ENCODE measurements at regions not wholly inside any gene's neighbourhood (a gene's known extent, or its start where the extent isn't known, plus 50 kb on each side); places are given as distances from the start of the nearest gene placed in this dataset.
"Not testable (repeated sequence)": the region's sequence is repeated elsewhere in the genome, so short reads cannot be mapped to it uniquely, and the experiment has no call there.

DNA sequence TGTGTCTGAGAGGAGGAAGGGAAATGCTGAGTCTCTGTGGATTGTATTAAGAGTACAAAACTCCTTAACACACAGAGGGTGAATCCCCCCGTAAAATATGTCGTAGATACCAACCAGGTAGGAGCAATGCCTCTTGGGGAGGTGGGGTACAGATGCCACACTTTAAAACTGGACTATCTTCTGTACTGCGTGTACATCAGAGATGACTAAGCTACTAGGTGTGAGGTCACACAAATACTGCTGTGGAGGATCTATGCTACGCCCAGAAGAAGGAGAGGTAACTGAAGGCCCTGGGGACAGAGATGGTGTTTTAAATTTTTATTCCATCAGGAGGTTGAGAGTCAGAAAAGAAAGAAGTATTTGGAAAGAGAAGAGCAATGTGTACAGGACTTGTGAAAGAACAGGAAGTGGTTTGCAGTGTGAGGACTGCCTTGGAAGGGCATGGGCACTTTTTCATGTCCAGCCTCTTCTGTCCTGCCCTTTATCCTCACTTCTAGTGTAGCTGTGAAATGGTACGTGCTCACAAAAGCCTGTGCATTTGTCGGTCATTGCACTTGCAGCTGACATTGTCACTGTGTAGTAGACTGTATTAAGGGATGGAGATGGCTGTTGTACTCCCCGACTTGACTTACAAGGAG is 287.8 kb upstream of the CHRM3 start:
- DNase-seq, result no peak

GRCh38 chr1:239091537-239091936 is 294.8 kb upstream of the CHRM3 start:
- DNase-seq, result no peak

DNA sequence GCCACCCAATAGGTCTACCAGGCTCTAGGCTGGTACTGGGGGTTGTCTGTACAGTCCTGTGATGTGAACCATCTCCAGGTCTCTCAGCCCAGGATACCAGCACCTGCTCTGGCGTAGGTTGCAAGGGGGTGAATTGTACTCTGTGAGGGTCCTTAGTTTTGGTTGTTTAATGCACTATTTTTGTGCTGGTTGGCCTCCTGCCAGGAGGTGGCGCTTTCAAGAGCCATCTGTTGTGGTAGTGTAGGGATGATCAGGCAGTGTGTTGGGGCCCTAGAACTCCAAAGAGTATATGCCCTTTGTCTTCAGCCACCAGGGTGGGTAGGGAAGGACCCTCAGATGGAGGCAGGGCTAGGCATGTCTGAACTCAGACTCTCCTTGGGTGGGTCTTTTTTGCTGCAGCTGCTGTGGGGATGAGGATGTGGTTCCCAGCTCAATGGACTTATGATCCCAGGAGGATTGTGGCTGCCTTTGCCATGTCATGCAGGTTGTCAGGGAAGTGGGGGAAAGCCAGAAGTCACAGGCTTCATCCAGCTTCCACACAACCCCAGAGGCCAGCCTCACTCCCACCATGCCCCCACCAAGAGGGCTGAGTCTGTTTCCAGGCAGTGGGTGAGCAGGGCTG is 301.8 kb upstream of the CHRM3 start:
- DNase-seq, result no peak

DNA sequence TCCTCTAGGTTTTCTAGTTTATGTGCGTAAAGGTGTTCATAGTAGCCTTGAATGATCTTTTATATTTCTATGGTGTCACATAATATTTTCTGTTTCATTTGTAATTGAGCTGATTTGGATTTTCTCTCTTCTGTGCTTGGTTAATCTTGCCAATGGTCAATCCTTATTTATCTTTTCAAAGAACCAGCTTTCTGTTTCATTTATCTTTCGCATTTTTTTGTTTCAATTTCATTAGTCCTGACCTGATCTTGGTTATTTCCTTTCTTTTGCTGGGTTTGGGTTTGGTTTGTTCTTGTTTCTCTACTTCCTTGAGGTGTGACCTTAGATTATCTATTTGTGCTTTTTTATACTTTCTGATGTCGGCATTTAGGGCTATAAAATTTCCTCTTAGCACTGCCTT is 304.4 kb upstream of the CHRM3 start:
- not testable (repeated sequence) for DNase-seq

GRCh38 chr1:239067480-239067879 is 318.9 kb upstream of the CHRM3 start:
- no peak for DNase-seq

DNA sequence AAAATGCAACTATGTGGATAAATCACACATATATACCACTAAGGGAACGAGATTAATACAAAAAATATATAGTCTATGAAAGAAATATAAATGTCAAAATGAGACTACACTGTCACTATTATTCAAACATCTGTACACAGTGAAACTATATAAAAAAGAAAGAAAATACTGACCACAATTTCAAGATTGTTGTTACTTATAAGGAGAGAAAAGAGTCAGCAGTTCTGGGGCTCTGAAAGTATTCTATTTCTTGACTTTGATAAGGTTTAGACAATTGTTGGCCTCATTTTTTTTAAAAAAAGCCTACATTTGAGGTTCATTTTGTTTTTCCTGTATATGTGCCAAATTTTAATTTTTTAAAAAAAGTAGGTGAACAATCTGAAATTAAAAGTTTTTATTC is 319.3 kb upstream of the CHRM3 start:
- DNase-seq, result no peak

DNA sequence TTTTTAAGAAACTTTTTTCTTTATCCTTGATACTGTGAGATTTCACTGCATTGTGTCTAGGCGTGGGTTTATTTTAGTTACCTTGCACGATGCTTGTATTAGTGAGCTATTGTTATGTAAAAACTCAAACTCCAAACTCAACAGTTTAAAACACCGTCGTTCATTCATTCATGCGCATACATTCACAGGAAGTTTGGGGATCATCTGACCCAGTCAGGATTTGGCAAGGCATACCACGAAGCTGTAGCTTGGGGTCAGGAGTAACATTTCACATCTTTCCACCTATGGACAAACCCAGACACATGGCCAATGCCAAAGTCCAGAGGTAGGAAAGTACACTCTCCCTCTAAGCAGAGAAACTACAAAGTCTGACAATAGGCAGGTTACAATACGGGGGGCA is 324.6 kb upstream of the CHRM3 start:
- DNase-seq, result no peak

DNA sequence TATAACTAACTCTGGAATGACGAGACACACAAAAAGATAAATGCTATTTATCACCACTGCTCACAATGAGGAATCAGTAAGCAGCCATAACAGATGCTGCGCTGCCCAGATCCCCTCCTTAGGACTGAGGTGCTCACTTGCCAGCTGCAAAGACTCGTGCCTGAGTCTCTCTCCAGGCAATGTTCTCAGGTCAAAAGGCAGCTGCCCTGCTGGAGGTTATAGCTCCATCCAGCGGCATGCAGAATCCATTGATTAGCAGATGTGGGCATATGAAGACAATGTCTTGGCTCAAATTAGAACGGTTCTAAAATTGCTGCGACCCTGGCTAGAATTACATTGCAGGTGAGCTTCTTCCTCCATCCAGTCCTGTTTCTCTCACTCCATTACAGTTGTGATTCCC is 328.2 kb upstream of the CHRM3 start:
- no peak for DNase-seq

GRCh38 chr1:239056940-239057339 is 329.4 kb upstream of the CHRM3 start:
- DNase-seq, result no peak

GRCh38 chr1:239053279-239053678 is 333.1 kb upstream of the CHRM3 start:
- no peak for DNase-seq

GRCh38 chr1:239049571-239049970 is 336.8 kb upstream of the CHRM3 start:
- no peak for DNase-seq

GRCh38 chr1:239044829-239045228 is 341.5 kb upstream of the CHRM3 start:
- DNase-seq, result no peak

DNA sequence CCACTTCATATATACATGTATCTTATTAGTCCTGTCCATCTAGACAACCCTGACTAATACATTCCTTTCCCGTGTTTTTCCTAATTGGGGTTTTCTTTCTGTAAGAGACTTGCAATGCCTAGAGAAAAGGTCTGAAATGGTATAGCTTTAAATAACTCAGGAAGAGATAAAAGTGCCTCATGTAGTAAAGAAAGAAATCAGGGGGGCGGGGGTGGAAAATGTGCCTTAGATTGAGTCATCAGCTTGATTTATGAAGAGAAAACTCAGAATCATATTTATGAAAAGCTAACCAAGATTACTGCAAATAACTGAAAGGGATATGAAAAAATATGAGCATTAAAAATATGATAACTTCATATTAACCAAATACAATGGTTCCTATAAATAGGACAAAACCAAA is 345.8 kb upstream of the CHRM3 start:
- no peak for DNase-seq

GRCh38 chr1:239031310-239031709 is 355.1 kb upstream of the CHRM3 start:
- DNase-seq, result no peak

DNA sequence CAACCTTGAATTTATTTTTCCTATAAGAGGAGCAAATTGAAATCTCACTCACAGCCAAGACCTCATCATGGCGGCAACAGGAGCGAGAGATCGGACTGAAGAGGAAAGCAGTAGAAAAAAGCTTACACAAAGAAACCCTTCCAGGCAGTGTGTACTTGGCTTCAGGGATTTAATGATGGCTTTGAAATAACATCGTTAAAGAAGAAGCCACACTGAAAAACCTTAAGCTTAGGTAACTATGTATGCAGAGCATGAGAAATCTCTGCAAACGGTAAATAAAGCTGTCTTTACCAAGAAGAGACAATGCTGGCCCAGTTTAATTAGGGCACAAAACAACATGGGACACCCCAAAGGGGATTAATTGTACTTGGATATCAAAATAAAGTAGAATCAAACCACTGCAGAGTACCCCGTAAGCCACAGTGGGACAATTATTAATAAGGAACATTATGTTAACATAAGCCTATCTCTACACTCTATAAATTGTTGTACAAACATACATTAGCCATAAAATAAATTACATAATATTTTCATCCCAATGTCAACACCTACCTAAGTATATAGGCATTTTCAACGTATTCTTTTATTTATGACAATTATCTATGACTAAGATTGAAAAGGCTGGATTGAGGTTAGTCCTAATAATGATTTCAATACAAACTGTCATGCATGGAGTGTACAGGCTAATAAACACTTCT is 360.2 kb upstream of the CHRM3 start:
- no peak for DNase-seq

GRCh38 chr1:239025223-239025622 is 361.1 kb upstream of the CHRM3 start:
- DNase-seq, result no peak

DNA sequence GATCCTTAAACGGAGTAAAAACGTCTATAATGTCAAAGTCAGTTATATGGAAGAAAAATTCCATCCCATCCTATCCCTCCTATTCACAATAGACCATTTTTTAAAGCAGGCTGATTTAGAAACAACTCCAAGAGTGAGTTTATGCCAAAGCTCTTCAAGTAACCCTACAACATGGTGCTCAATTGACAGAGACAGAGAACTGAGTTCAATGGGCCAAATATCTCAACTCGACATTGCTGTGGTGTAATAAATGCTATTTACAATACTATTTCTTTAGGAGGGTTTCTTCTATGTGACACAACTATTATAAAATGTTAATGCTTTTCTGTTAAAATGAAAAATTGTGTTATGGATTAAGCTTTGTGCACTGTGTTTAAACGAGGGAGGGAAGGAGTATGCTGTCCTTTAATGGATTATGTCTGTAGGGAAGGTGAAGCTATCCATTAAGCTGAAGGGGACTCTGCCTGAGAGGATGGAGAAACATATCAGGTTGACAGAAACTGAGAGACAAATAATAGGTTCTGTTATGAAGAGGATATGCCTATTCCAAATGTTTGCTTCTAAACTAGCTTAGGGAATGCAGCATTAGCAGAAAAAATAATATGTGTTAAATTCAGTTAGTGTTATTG is 362.5 kb upstream of the CHRM3 start:
- no peak for DNase-seq

DNA sequence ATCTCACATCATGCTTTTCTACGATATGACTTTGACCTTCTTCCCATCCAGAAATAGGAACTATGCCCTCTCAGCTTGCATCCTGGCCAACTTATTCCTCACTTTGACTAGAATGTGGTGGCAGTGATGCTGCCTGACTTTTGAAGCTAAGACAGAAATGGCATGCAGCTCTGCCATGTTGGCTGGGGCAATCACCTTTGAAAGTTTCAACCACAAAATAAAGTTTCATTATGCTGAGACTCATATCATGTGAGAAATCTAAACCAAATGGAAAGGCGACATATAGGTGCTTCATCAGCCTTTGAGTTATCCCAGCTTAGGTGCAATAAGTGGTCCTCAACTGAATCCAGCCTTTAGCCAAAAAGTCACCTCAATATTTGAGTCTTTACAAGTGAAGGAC is 370.0 kb upstream of the CHRM3 start:
- no peak for DNase-seq

- DNase-seq, result no peak
These were observed 375.0 kb upstream of the CHRM3 start for GRCh38 chr1:239011382-239011781.

GRCh38 chr1:239008568-239008967 is 377.8 kb upstream of the CHRM3 start:
- no peak for DNase-seq

GRCh38 chr1:239006276-239006675 is 380.1 kb upstream of the CHRM3 start:
- DNase-seq, result no peak

DNA sequence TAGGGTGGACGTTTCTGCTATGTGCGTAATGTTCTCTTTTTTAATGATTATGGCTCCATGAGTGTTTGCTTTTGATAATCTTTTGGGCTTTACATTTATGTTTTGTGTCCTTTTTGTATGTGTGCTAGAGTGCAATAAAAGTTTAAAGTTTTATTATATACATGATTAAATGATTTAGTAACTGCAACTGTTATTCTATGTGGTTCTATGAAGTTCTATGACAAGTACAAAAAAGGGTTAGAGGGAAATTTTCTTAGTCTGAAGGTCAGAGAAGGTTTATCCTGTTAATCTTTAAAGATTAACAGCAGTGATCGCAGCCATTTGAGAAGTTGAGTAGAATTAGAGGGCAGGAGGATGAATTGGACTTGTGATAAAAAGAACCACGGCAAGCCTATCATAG is 386.4 kb upstream of the CHRM3 start:
- DNase-seq, result no peak

DNA sequence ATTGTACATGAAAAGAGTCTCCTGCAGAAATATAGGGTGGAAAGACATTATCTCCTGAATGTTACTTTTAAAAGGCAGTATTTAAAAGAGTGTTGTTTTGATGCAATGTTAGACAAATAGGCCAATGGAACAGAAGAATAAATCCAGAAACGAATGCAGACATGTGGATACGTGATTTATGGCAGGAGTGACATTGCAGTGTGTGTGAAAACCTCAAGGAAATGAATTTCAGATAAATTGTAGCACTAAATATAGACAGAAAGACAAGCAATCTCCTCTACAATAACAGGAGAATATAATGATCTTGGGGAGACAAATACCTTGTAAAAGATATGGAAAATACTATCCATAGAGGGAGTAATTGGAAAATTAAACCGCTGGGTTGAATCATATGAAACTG is 387.8 kb upstream of the CHRM3 start:
- DNase-seq, result no peak
